GM21619 (cell line): ENCODE measurements at regions not wholly inside any gene's neighbourhood (a gene's known extent, or its start where the extent isn't known, plus 50 kb on each side); places are given as distances from the start of the nearest gene placed in this dataset.

Source experiments
- ATAC-seq: cut with Tn5 transposase; IDR thresholded peaks from one replicate; pipeline ENCODE4 v1.9.1; 2021; ENCODE audit not compliant: unreplicated experiment

- ATAC-seq: no peak
Observed at GRCh38 chr5:143870362-143870761, 58.4 kb downstream of the HMHB1 start.

- ATAC-seq: no peak
Observed at GRCh38 chr5:143870871-143871632, 59.1 kb downstream of the HMHB1 start.

GRCh38 chr5:143871672-143872071 is 59.7 kb downstream of the HMHB1 start:
- ATAC-seq: no peak

GRCh38 chr5:143874312-143874711 is 62.4 kb downstream of the HMHB1 start:
- peak; percentile 53 for ATAC-seq

- ATAC-seq: no peak
Observed at GRCh38 chr5:143877196-143877595, 65.2 kb downstream of the HMHB1 start.

GRCh38 chr5:143878430-143878829 is 66.5 kb downstream of the HMHB1 start:
- no peak for ATAC-seq

- ATAC-seq: no peak
Observed at GRCh38 chr5:143879646-143880045, 67.7 kb downstream of the HMHB1 start.

- ATAC-seq: no peak
Observed at GRCh38 chr5:143880178-143880577, 68.2 kb downstream of the HMHB1 start.

- ATAC-seq: no peak
Observed at GRCh38 chr5:143882520-143882919, 70.6 kb downstream of the HMHB1 start.

GRCh38 chr5:143886096-143886495 is 74.1 kb downstream of the HMHB1 start:
- ATAC-seq: no peak

- no peak for ATAC-seq
Observed at GRCh38 chr5:143886651-143887638, 75.0 kb downstream of the HMHB1 start.

GRCh38 chr5:143887903-143888665 is 76.1 kb downstream of the HMHB1 start:
- no peak for ATAC-seq

- ATAC-seq: no peak
Observed at GRCh38 chr5:143888912-143889311, 77.0 kb downstream of the HMHB1 start.

GRCh38 chr5:143889986-143890385 is 78.0 kb downstream of the HMHB1 start:
- no peak for ATAC-seq

GRCh38 chr5:143890487-143890886 is 78.5 kb downstream of the HMHB1 start:
- no peak for ATAC-seq

- no peak for ATAC-seq
Observed at GRCh38 chr5:143892271-143892670, 80.3 kb downstream of the HMHB1 start.

GRCh38 chr5:143892908-143893307 is 80.9 kb downstream of the HMHB1 start:
- ATAC-seq: no peak

GRCh38 chr5:143893638-143894037 is 81.7 kb downstream of the HMHB1 start:
- no peak for ATAC-seq

- no peak for ATAC-seq
Observed at GRCh38 chr5:143896516-143896915, 84.6 kb downstream of the HMHB1 start.

GRCh38 chr5:143896966-143897365 is 85.0 kb downstream of the HMHB1 start:
- no peak for ATAC-seq

- ATAC-seq: no peak
Observed at GRCh38 chr5:143898381-143898780, 86.4 kb downstream of the HMHB1 start.
